HG03520 (cell line): ENCODE measurements at regions not wholly inside any gene's neighbourhood (a gene's known extent, or its start where the extent isn't known, plus 50 kb on each side); places are given as distances from the start of the nearest gene placed in this dataset.
"Not testable (repeated sequence)": the region's sequence is repeated elsewhere in the genome, so short reads cannot be mapped to it uniquely, and the experiment has no call there.

Experiments used
- ATAC-seq: cut with Tn5 transposase; IDR thresholded peaks from one replicate; pipeline ENCODE4 v1.9.1; 2021; ENCODE audit warnings: mild to moderate bottlenecking, moderate library complexity; ENCODE audit not compliant: unreplicated experiment

GRCh38 chr4:84291969-84292368 lies 207.1 kb downstream of the NKX6-1 start:
- ATAC-seq: no peak

GRCh38 chr4:84286048-84286447 lies 213.0 kb downstream of the NKX6-1 start:
- ATAC-seq: no peak

- ATAC-seq: no peak
These were observed 219.4 kb downstream of the NKX6-1 start for GRCh38 chr4:84279678-84280077.

GRCh38 chr4:84277923-84278322 lies 221.2 kb downstream of the NKX6-1 start:
- no peak for ATAC-seq

GRCh38 chr4:84276752-84277151 lies 222.3 kb downstream of the NKX6-1 start:
- no peak for ATAC-seq

GRCh38 chr4:84269536-84270044 lies 229.5 kb downstream of the NKX6-1 start:
- ATAC-seq: no peak

GRCh38 chr4:84264652-84265051 lies 234.4 kb downstream of the NKX6-1 start:
- ATAC-seq: no peak

- ATAC-seq: no peak
These were observed 235.7 kb downstream of the NKX6-1 start for GRCh38 chr4:84263415-84263814.

GRCh38 chr4:84260495-84260894 lies 238.6 kb downstream of the NKX6-1 start:
- no peak for ATAC-seq

GRCh38 chr4:84258905-84259830 lies 239.9 kb downstream of the NKX6-1 start:
- ATAC-seq: peak; percentile 55

GRCh38 chr4:84254537-84254936 lies 244.6 kb downstream of the NKX6-1 start:
- ATAC-seq: no peak

GRCh38 chr4:84249521-84249920 lies 249.6 kb downstream of the NKX6-1 start:
- no peak for ATAC-seq

- not testable (repeated sequence) for ATAC-seq
These were observed 254.1 kb downstream of the NKX6-1 start for GRCh38 chr4:84245042-84245441.

- not testable (repeated sequence) for ATAC-seq
These were observed 254.7 kb downstream of the NKX6-1 start for GRCh38 chr4:84244346-84244801.

- no peak for ATAC-seq
These were observed 255.4 kb downstream of the NKX6-1 start for GRCh38 chr4:84243685-84244084.

GRCh38 chr4:84239278-84239845 lies 259.7 kb downstream of the NKX6-1 start:
- ATAC-seq: no peak

GRCh38 chr4:84238247-84239090 lies 260.6 kb downstream of the NKX6-1 start:
- ATAC-seq: no peak

GRCh38 chr4:84237008-84237407 lies 262.1 kb downstream of the NKX6-1 start:
- no peak for ATAC-seq

- ATAC-seq: peak; percentile 99
These were observed 263.8 kb downstream of the NKX6-1 start for GRCh38 chr4:84235126-84235944.
